Panc1 (cell line): ENCODE measurements at regions not wholly inside any gene's neighbourhood (a gene's known extent, or its start where the extent isn't known, plus 50 kb on each side); places are given as distances from the start of the nearest gene placed in this dataset.

Experiments
- ATAC-seq: fragments of 200-7000 bp; cut with Tn5 transposase; 2 replicates; pipeline ENCODE4 v1.9.1; 2020; ENCODE audit warnings: mild to moderate bottlenecking, moderate library complexity
- BruUV-seq: library from RNA; stranded (reverse); fragments of 400-500 nt; replicated peaks from 2 replicates; lab custom pipeline; 2021; lab: Mats Ljungman, UMichigan
- CTCF ChIA-PET: fragments of 300-600 bp; sonication (Branson Sonifier 250); formaldehyde crosslinking; loops from one replicate; lab custom pipeline; 2022; ENCODE audit warnings: antibody characterized with exemption; lab: Charles Lee
- POLR2A ChIA-PET: fragments of 300-600 bp; sonication (Branson Sonifier 250); formaldehyde crosslinking; loops from one replicate; lab custom pipeline; 2022; ENCODE audit warnings: antibody characterized with exemption; lab: Charles Lee
- DNase-seq: peaks from one replicate; pipeline ENCODE4 v3.0.0-alpha.2; 2010; ENCODE audit warnings: low read depth, low spot score
- H3K27ac ChIP-seq: 2 replicates; pipeline ENCODE4 v1.5.1; 2011; ENCODE audit warnings: mild to moderate bottlenecking, low read length, inconsistent platforms
- H3K27me3 ChIP-seq: fragments of 200-500 bp; sonication (Bioruptor generic); 2 replicates; pipeline ENCODE4 v1.6.0; 2014; ENCODE audit warnings: low read length, inconsistent platforms; ENCODE audit not compliant: control insufficient read depth, insufficient read depth
- H3K36me3 ChIP-seq: fragments of 200-500 bp; sonication (Bioruptor generic); 2 replicates; pipeline ENCODE4 v1.5.1; 2014; ENCODE audit warnings: inconsistent platforms, mild to moderate bottlenecking, low read length, moderate library complexity; ENCODE audit not compliant: control insufficient read depth, insufficient read depth
- H3K4me1 ChIP-seq: 2 replicates; pipeline ENCODE4 v1.5.1; 2011; ENCODE audit warnings: inconsistent platforms, mild to moderate bottlenecking, low read length, moderate library complexity; ENCODE audit not compliant: control insufficient read depth, insufficient read depth
- H3K4me3 ChIP-seq, 2 experiments: 2 replicates each; pipeline ENCODE4 v1.5.1; 2011 to 2012; ENCODE audit warnings: low read depth in 2 of 2, low read length in 2 of 2, mild to moderate bottlenecking in 2 of 2, inconsistent platforms in 1 of 2, moderate library complexity in 1 of 2
- H3K9me3 ChIP-seq: fragments of 200-500 bp; sonication (Bioruptor generic); 2 replicates; pipeline ENCODE4 v1.5.1; 2014; ENCODE audit warnings: low read depth, mild to moderate bottlenecking, inconsistent platforms, low read length, moderate library complexity; ENCODE audit not compliant: control insufficient read depth, insufficient read depth
- CTCF ChIP-seq: fragments of 450-650 bp; IDR thresholded peaks from 2 replicates; pipeline ENCODE4 v1.5.1; 2017; ENCODE audit warnings: mild to moderate bottlenecking
- POLR2AphosphoS5 ChIP-seq: IDR thresholded peaks from 2 replicates; pipeline ENCODE4 v1.6.1; 2012; ENCODE audit warnings: mild to moderate bottlenecking, low read depth, low read length, moderate library complexity
- REST ChIP-seq, 2 experiments: IDR thresholded peaks; 2 replicates each; pipeline ENCODE4 v1.6.1; 2011 to 2012; ENCODE audit warnings: low read depth in 2 of 2, control low read depth in 1 of 2, low read length in 1 of 2, mild to moderate bottlenecking in 1 of 2, moderate library complexity in 1 of 2; ENCODE audit not compliant: insufficient read depth in 1 of 2
- SIN3A ChIP-seq: IDR thresholded peaks from 2 replicates; pipeline ENCODE4 v1.6.1; 2012; ENCODE audit warnings: low read depth, mild to moderate bottlenecking, low read length, moderate library complexity, borderline replicate concordance; ENCODE audit not compliant: insufficient read depth
- TCF7L2 ChIP-seq: IDR thresholded peaks from 2 replicates; pipeline ENCODE4 v1.6.1; 2011; ENCODE audit warnings: mild to moderate bottlenecking, low read depth, low read length, inconsistent platforms
- in situ Hi-C: cut with HindIII; loops from 2 replicates; pipeline ENCODE4 v1.10.0; 2016; ENCODE audit warnings: low sequenced_read_pairs, low pct_unique_long_range_greater_than_20kb
- intact Hi-C: fragments of 100-400 bp; cut with micrococcal nuclease; formaldehyde crosslinking; loops from one replicate; pipeline ENCODE4 v1.10.0; 2022; ENCODE audit not compliant: unreplicated experiment

GRCh38 chr6:159487636-159488035 lies 205.4 kb downstream of the SOD2 start:
- H3K4me3 ChIP-seq = no peak overlapping the region
- CTCF ChIA-PET = no interaction called here
- intact Hi-C loops = no loop called here

GRCh38 chr6:159483259-159483658 lies 209.8 kb downstream of the SOD2 start:
- intact Hi-C loops (no loop called here), in situ Hi-C loops (no loop called here)
- Histone ChIP-seq H3K4me3 (no peak overlapping the region), H3K27ac (no peak overlapping the region), H3K4me1 (no peaks in the 10 kb centered on the region), H3K36me3 (no peaks in the 10 kb centered on the region), H3K9me3 (0 out of 2 replicates have a peak, but pooled peaks cover 4% of the 10 kb centered on the region), H3K27me3 (peaks cover 11% of the 10 kb centered on the region)
- no TSS peak for BruUV-seq
- TF ChIP-seq CTCF = no peak
- no peak for TF ChIP-seq TCF7L2
- TF ChIP-seq SIN3A = no peak
- no peak for TF ChIP-seq POLR2AphosphoS5
- TF ChIP-seq REST (IDR thresholded peaks at IDR 0.05; ENCODE audit: insufficient read depth in 1 of 2, low read depth in 2 of 2, low read length in 1 of 2) = no peak
- CTCF ChIA-PET = no interaction called here
- ATAC-seq (no peak), DNase-seq (no peak)
- POLR2A ChIA-PET = no interaction called here

More at GRCh38 chr6:159487636-159488035, 205.4 kb downstream of the SOD2 start:
- peaks cover 8% of the 10 kb centered on the region for H3K27me3 ChIP-seq
- TF ChIP-seq TCF7L2 = no peak
- no peak for TF ChIP-seq REST (IDR thresholded peaks at IDR 0.05; ENCODE audit: insufficient read depth in 1 of 2, low read depth in 2 of 2, low read length in 1 of 2)
- no TSS peak for BruUV-seq
- H3K9me3 ChIP-seq = no peaks in the 10 kb centered on the region
- ATAC-seq = no peak
- in situ Hi-C loops = no loop called here
- POLR2A ChIA-PET = no interaction called here
- no peaks in the 10 kb centered on the region for H3K4me1 ChIP-seq
- H3K27ac ChIP-seq = no peak overlapping the region
- DNase-seq = no peak
- no peaks in the 10 kb centered on the region for H3K36me3 ChIP-seq
